Cardiac muscle cell (in vitro differentiated cells and primary cell): ENCODE measurements at regions not wholly inside any gene's neighbourhood (a gene's known extent, or its start where the extent isn't known, plus 50 kb on each side); places are given as distances from the start of the nearest gene placed in this dataset.

ENCODE experiments used
- DNase-seq, 2 donors: peaks; one replicate each; pipeline versions ENCODE4 v3.0.0 to v3.0.0-alpha.2; 2010 to 2017; ENCODE audit warnings: low read depth in 1 of 2, low spot score in 1 of 2
- H3K27ac ChIP-seq: fragments of 200-600 bp; sonication (generic); 2 replicates; pipeline ENCODE4 v1.5.1; 2016
- H3K27me3 ChIP-seq: fragments of 200-600 bp; sonication (generic); 2 replicates; pipeline ENCODE4 v1.6.0; 2016; ENCODE audit warnings: control low read depth
- H3K36me3 ChIP-seq: fragments of 200-600 bp; sonication (generic); 2 replicates; pipeline ENCODE4 v1.5.1; 2016; ENCODE audit warnings: control low read depth
- H3K4me1 ChIP-seq: fragments of 200-600 bp; sonication (generic); 2 replicates; pipeline ENCODE4 v1.8.1; 2017; ENCODE audit warnings: low read depth, mild to moderate bottlenecking, mixed run types
- H3K4me3 ChIP-seq: fragments of 200-600 bp; sonication (generic); 2 replicates; pipeline ENCODE4 v1.5.1; 2016; ENCODE audit warnings: mild to moderate bottlenecking
- H3K9me3 ChIP-seq: fragments of 200-600 bp; sonication (generic); 2 replicates; pipeline ENCODE4 v1.5.1; 2017; ENCODE audit warnings: low read depth, mild to moderate bottlenecking, control low read depth
- CTCF ChIP-seq: IDR thresholded peaks from 2 replicates; pipeline ENCODE4 v1.5.1; 2012; ENCODE audit warnings: low read depth, mild to moderate bottlenecking, low read length

DNA sequence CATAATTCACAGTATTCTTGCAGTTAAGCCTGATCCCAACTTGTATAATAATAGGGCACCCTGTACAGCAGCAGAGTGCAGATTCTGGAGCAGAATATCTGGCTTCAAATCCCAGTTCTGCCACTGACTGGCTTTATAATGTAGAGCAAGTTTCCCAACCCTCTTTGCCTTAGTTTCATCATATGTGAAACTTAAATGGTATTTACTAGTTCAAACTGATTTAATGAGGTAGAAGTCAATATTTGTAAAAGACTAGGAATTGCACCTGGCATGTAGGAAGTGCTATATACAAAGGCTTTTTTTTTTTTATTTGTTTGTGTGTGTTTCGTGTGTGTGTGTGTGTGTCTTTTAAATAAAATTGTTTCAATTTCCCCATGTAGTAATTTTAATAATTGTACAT is 125.9 kb downstream of the CCER1 start:
- H3K27ac ChIP-seq: no peak overlapping the region
- H3K36me3 ChIP-seq: no peaks in the 10 kb centered on the region
- TF ChIP-seq CTCF: no peak
- H3K4me1 ChIP-seq: peaks cover 15% of the 10 kb centered on the region
- no peaks in the 10 kb centered on the region for H3K9me3 ChIP-seq
- H3K27me3 ChIP-seq: no peaks in the 10 kb centered on the region
- DNase-seq: no peak
- no peak overlapping the region for H3K4me3 ChIP-seq

- TF ChIP-seq CTCF: no peak
- Histone ChIP-seq H3K27ac (no peak overlapping the region), H3K36me3 (no peaks in the 10 kb centered on the region), H3K27me3 (no peaks in the 10 kb centered on the region), H3K4me3 (no peak overlapping the region), H3K4me1 (peaks cover 13% of the 10 kb centered on the region), H3K9me3 (no peaks in the 10 kb centered on the region)
- no peak for DNase-seq
Measured at GRCh38 chr12:90828621-90829020, 126.4 kb downstream of the CCER1 start.

DNA sequence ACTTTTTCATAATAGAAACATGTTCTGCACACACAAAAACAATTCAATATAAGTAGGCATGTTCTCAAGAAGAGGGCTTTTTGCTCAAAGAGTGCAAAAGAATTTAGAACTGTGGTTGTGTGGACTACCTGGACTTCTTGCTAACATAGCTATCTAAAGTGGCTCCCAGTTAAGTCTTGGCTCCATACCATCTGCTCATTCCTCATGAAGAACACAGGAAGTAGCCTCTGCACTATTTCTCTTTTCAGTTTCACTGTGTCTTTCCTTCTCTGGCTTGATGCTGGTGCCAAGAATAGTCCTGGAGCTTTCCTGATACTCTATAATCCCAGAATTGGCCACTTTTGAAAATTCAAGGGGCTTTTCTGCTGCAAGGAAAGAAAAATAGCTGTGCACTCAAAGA is 127.4 kb downstream of the CCER1 start:
- no peaks in the 10 kb centered on the region for H3K36me3 ChIP-seq
- H3K27me3 ChIP-seq: no peaks in the 10 kb centered on the region
- no peak overlapping the region for H3K4me3 ChIP-seq
- TF ChIP-seq CTCF: no peak
- H3K4me1 ChIP-seq: peaks cover 5% of the 10 kb centered on the region
- no peak overlapping the region for H3K27ac ChIP-seq
- peak in 1 of 2 donors; percentile 9 for DNase-seq
- no peaks in the 10 kb centered on the region for H3K9me3 ChIP-seq

- no peak for TF ChIP-seq CTCF
- Histone ChIP-seq H3K27me3 (no peaks in the 10 kb centered on the region), H3K36me3 (no peaks in the 10 kb centered on the region), H3K4me3 (no peak overlapping the region), H3K9me3 (no peaks in the 10 kb centered on the region), H3K27ac (no peak overlapping the region), H3K4me1 (no peaks in the 10 kb centered on the region)
- no peak for DNase-seq
Measured at GRCh38 chr12:90826036-90826435, 128.9 kb downstream of the CCER1 start.

DNA sequence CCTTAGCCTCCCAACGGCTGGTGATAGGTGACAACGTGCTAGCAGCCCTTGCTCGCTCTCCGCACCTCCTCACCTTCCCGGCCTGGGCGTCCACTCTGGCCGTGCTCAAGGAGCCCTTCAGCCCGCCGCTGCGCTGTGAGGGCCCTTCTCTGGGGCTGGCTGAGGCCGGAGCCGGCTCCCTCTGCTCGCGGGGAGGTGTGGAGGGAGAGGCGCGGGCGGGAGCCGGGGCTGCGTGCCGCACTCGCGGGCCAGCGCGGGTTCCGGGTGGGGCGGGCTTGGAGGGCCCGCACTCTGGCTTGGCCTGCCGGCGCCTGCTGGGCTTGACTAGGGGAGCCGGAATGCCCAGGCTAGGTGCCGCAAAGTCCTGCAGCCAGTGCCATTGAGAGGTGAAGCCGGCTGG is 131.1 kb downstream of the CCER1 start:
- TF ChIP-seq CTCF: no peak
- DNase-seq: no peak
- no peaks in the 10 kb centered on the region for H3K4me1 ChIP-seq
- no peaks in the 10 kb centered on the region for H3K36me3 ChIP-seq
- no peaks in the 10 kb centered on the region for H3K27me3 ChIP-seq
- H3K27ac ChIP-seq: no peak overlapping the region
- no peak overlapping the region for H3K4me3 ChIP-seq
- no peaks in the 10 kb centered on the region for H3K9me3 ChIP-seq

DNA sequence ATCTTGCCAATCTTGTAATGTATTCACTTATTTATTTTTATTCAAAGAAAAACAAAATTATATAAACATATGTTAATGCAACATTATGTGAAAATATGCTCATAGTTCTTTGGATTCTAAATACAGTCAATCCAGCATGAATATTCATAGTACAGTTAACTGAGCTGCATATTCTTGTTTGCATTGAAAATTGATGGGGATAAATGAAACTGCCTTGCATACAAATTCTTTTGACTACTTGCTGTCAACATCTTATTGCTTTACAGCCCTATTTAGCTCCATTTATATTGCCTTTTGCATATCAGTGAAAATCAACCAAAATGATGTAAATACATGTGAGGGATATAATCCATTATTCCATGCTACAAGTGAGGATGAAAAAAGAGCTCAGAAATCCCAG is 135.3 kb downstream of the CCER1 start:
- Histone ChIP-seq H3K4me3 (no peak overlapping the region), H3K27ac (no peak overlapping the region), H3K4me1 (no peaks in the 10 kb centered on the region), H3K9me3 (no peaks in the 10 kb centered on the region), H3K36me3 (no peaks in the 10 kb centered on the region), H3K27me3 (no peaks in the 10 kb centered on the region)
- no peak for DNase-seq
- no peak for TF ChIP-seq CTCF
